ENCODE measurements at regions not wholly inside any gene's neighbourhood (a gene's known extent, or its start where the extent isn't known, plus 50 kb on each side); places are given as distances from the start of the nearest gene placed in this dataset.

DNA sequence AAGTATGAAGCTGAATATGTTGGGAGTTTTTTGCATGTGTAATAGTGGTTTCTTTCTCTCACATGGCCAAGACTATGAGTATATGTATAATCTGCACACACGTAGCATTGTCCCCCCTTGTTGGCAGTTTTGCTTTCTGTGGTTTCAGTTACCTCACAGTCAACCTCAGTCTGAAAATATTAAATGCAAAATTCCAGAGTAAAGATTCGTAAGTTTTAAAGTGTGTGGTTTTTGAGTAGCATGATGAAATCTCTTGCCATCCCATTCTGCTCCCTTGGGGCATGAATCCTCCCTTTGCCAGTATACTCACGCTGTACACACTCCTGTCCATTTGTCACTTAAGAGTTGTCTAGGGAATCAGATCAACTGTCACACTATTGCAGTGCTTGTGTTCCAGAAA, 742.0 kb upstream of the CCDC54 start:
- TF ChIP-seq, protein P1, sequence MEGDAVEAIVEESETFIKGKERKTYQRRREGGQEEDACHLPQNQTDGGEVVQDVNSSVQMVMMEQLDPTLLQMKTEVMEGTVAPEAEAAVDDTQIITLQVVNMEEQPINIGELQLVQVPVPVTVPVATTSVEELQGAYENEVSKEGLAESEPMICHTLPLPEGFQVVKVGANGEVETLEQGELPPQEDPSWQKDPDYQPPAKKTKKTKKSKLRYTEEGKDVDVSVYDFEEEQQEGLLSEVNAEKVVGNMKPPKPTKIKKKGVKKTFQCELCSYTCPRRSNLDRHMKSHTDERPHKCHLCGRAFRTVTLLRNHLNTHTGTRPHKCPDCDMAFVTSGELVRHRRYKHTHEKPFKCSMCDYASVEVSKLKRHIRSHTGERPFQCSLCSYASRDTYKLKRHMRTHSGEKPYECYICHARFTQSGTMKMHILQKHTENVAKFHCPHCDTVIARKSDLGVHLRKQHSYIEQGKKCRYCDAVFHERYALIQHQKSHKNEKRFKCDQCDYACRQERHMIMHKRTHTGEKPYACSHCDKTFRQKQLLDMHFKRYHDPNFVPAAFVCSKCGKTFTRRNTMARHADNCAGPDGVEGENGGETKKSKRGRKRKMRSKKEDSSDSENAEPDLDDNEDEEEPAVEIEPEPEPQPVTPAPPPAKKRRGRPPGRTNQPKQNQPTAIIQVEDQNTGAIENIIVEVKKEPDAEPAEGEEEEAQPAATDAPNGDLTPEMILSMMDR (IDR thresholded peaks at IDR 0.05; ENCODE audit: borderline replicate concordance, extremely low read depth, low read length, poor library complexity, severe bottlenecking) = no peak
- TF ChIP-seq EZH2 (IDR thresholded peaks at IDR 0.05; ENCODE audit: borderline replicate concordance, low read depth, low read length, severe bottlenecking) = no peak
